Lower leg skin (tissue), 3 donors: ENCODE measurements at regions not wholly inside any gene's neighbourhood (a gene's known extent, or its start where the extent isn't known, plus 50 kb on each side); places are given as distances from the start of the nearest gene placed in this dataset.

Experiments used
- CTCF ChIP-seq, 3 donors: fragments of 450-650 bp; IDR thresholded peaks; one replicate each; pipeline ENCODE4 v1.5.1; 2016; ENCODE audit warnings: antibody characterized with exemption in 3 of 3, mild to moderate bottlenecking in 3 of 3, moderate library complexity in 2 of 3
- POLR2A ChIP-seq, 2 donors: fragments of 450-650 bp; IDR thresholded peaks; one replicate each; pipeline ENCODE4 v1.6.1; 2016 to 2017; ENCODE audit warnings: antibody characterized with exemption in 2 of 2, mild to moderate bottlenecking in 1 of 2, moderate library complexity in 1 of 2

- TF ChIP-seq CTCF (IDR thresholded peaks at IDR 0.05) (no peak), POLR2A (IDR thresholded peaks at IDR 0.05) (no peak)
Observed at GRCh38 chr1:8239306-8240023, 78.4 kb upstream of the SLC45A1 start.
